CD14-positive monocyte (primary cell): ENCODE measurements at regions not wholly inside any gene's neighbourhood (a gene's known extent, or its start where the extent isn't known, plus 50 kb on each side); places are given as distances from the start of the nearest gene placed in this dataset.

Experiments used
- DNase-seq, 3 donors: peaks; one replicate each; pipeline ENCODE4 v3.0.0-alpha.2; 2011 to 2022
- H2AFZ ChIP-seq: 2 replicates; pipeline ENCODE4 v1.6.0; 2012; ENCODE audit warnings: mild to moderate bottlenecking, low read depth, low read length, inconsistent platforms; ENCODE audit not compliant: insufficient read depth, poor library complexity, severe bottlenecking
- H3K27ac ChIP-seq, 2 donors: 1 replicate in 1 of 2; 2 replicates in 1 of 2; pipeline ENCODE4 v1.5.1; 2012 to 2013; ENCODE audit warnings: low read length in 2 of 2, control low read depth in 1 of 2, inconsistent platforms in 1 of 2, low read depth in 1 of 2, mild to moderate bottlenecking in 1 of 2
- H3K27me3 ChIP-seq, 2 donors: one replicate each; pipeline versions ENCODE4 v1.6.0 to v1.6.1; 2011 to 2013; ENCODE audit warnings: low read length in 2 of 2; ENCODE audit not compliant: control insufficient read depth in 2 of 2, insufficient read depth in 2 of 2
- H3K36me3 ChIP-seq, 2 donors: replicated peaks in 1 of 2; 1 replicate in 1 of 2; 2 replicates in 1 of 2; pipeline versions ENCODE4 v1.5.1 to v1.6.1; 2012 to 2013; ENCODE audit warnings: low read length in 2 of 2, control low read depth in 1 of 2, inconsistent platforms in 1 of 2, mild to moderate bottlenecking in 1 of 2; ENCODE audit not compliant: insufficient read depth in 2 of 2, control insufficient read depth in 1 of 2
- H3K4me1 ChIP-seq, 2 donors: 1 replicate in 1 of 2; 2 replicates in 1 of 2; pipeline versions ENCODE4 v1.5.1 to v1.6.1; 2012 to 2013; ENCODE audit warnings: low read length in 2 of 2, control low read depth in 1 of 2, inconsistent platforms in 1 of 2, mild to moderate bottlenecking in 1 of 2, moderate library complexity in 1 of 2; ENCODE audit not compliant: insufficient read depth in 2 of 2, control insufficient read depth in 1 of 2
- H3K4me2 ChIP-seq: replicated peaks from 2 replicates; pipeline ENCODE3; 2012; ENCODE audit warnings: low read length, moderate library complexity, mild to moderate bottlenecking; ENCODE audit not compliant: poor library complexity, severe bottlenecking; ENCODE audit errors: extremely low read depth
- H3K4me3 ChIP-seq, 3 experiments: fragments of 200-600 bp in 1 of 3; sonication (generic) in 1 of 3; replicated peaks in 1 of 3; 1 replicate in 2 of 3; 2 replicates in 1 of 3; pipeline ENCODE4 v1.5.1; 2011 to 2013; ENCODE audit warnings: low read length in 3 of 3, mild to moderate bottlenecking in 3 of 3, control low read depth in 2 of 3, low read depth in 2 of 3, inconsistent platforms in 1 of 3, moderate library complexity in 1 of 3
- H3K79me2 ChIP-seq: 2 replicates; pipeline ENCODE4 v1.6.0; 2012; ENCODE audit warnings: mild to moderate bottlenecking, control low read depth, inconsistent platforms, low read length, moderate library complexity; ENCODE audit not compliant: insufficient read depth
- H3K9ac ChIP-seq: 2 replicates; pipeline ENCODE4 v1.6.0; 2017; ENCODE audit warnings: low read length, mild to moderate bottlenecking; ENCODE audit not compliant: insufficient read depth, poor library complexity, severe bottlenecking
- H3K9me3 ChIP-seq, 2 donors: replicated peaks in 1 of 2; 1 replicate in 1 of 2; 2 replicates in 1 of 2; pipeline versions ENCODE4 v1.5.1 to v1.6.1; 2012 to 2013; ENCODE audit warnings: low read length in 2 of 2, control low read depth in 1 of 2; ENCODE audit not compliant: control insufficient read depth in 1 of 2, insufficient read depth in 1 of 2
- H4K20me1 ChIP-seq: 2 replicates; pipeline ENCODE4 v1.6.0; 2012; ENCODE audit warnings: mild to moderate bottlenecking, low read length, control low read depth, moderate library complexity; ENCODE audit not compliant: insufficient read depth
- H3K27ac Mint-ChIP-seq, 7 donors: one replicate each; pipeline ENCODE4 v1.8.0; 2020; ENCODE audit warnings: mild to moderate bottlenecking in 7 of 7, mixed read lengths in 7 of 7, moderate library complexity in 6 of 7, inconsistent platforms in 2 of 7
- H3K27me3 Mint-ChIP-seq, 3 donors: one replicate each; pipeline ENCODE4 v1.8.0; 2021 to 2022; ENCODE audit warnings: low read depth in 3 of 3, mild to moderate bottlenecking in 3 of 3, mixed read lengths in 3 of 3, moderate library complexity in 3 of 3, inconsistent platforms in 1 of 3
- H3K36me3 Mint-ChIP-seq, 2 donors: one replicate each; pipeline ENCODE4 v1.8.0; 2020; ENCODE audit warnings: mixed read lengths in 2 of 2, inconsistent platforms in 1 of 2, mild to moderate bottlenecking in 1 of 2
- H3K4me1 Mint-ChIP-seq: one replicate; pipeline ENCODE4 v1.8.0; 2020; ENCODE audit warnings: mild to moderate bottlenecking, mixed read lengths
- H3K4me3 Mint-ChIP-seq, 2 donors: one replicate each; pipeline ENCODE4 v1.8.0; 2020; ENCODE audit warnings: mild to moderate bottlenecking in 2 of 2, mixed read lengths in 2 of 2, moderate library complexity in 1 of 2
- H3K9me3 Mint-ChIP-seq, 7 donors: one replicate each; pipeline ENCODE4 v1.8.0; 2020 to 2022; ENCODE audit warnings: mixed read lengths in 7 of 7, mild to moderate bottlenecking in 6 of 7, moderate library complexity in 6 of 7, inconsistent platforms in 2 of 7
- CTCF ChIP-seq: fragments of 200-600 bp; IDR thresholded peaks from one replicate; pipeline ENCODE4 v1.8.0; 2022; ENCODE audit warnings: antibody characterized with exemption, mild to moderate bottlenecking
- WGBS: methylation state at CpG from one replicate; pipeline ENCODE4 v1.1.5; 2013; ENCODE audit warnings: missing lambda C conversion rate; ENCODE audit not compliant: insufficient coverage; 5-methylcytosine and 5-hydroxymethylcytosine counted together
- intact Hi-C, 2 donors: fragments of 100-400 bp; cut with micrococcal nuclease; formaldehyde crosslinking; loops; one replicate each; pipeline versions ENCODE4 v1.15.0 to v1.15.1; 2023

GRCh38 chr13:68627379-68627778 is 1397.2 kb upstream of the PCDH9 start:
- Mint-ChIP-seq H3K36me3 (no peaks in the 10 kb centered on the region), H3K4me3 (no peak overlapping the region), H3K27me3 (no peaks in the 10 kb centered on the region), H3K27ac (no peak overlapping the region), H3K9me3 (peaks cover 0 to 7% (median 0%) of the 10 kb centered on the region in 7 donors), H3K4me1 (no peaks in the 10 kb centered on the region)
- H3K4me2 ChIP-seq: no peak overlapping the region
- H3K4me1 ChIP-seq: no peaks in the 10 kb centered on the region
- H3K9ac ChIP-seq: no peak overlapping the region
- no CpG with 5 or more reads among the region's 3 CpGs for WGBS
- intact Hi-C loops: no loop called here
- H3K27ac ChIP-seq: no peak overlapping the region
- no peaks in the 10 kb centered on the region for H4K20me1 ChIP-seq
- H3K79me2 ChIP-seq: no peaks in the 10 kb centered on the region
- no peak overlapping the region for H3K4me3 ChIP-seq
- no peak for DNase-seq
- no peak for TF ChIP-seq CTCF
- H3K9me3 ChIP-seq: peaks cover 0 to 8% of the 10 kb centered on the region in 2 donors
- no peaks in the 10 kb centered on the region for H3K27me3 ChIP-seq
- no peak overlapping the region for H2AFZ ChIP-seq
- H3K36me3 ChIP-seq: no peaks in the 10 kb centered on the region

GRCh38 chr13:68616600-68617222 is 1386.6 kb upstream of the PCDH9 start:
- Histone ChIP-seq H3K9me3 (peaks cover 18 to 21% of the 10 kb centered on the region in 2 donors), H3K36me3 (no peaks in the 10 kb centered on the region), H3K4me1 (no peaks in the 10 kb centered on the region), H3K4me2 (no peak overlapping the region), H4K20me1 (no peaks in the 10 kb centered on the region), H3K4me3 (no peak overlapping the region), H3K27ac (no peak overlapping the region), H3K9ac (no peak overlapping the region), H3K27me3 (no peaks in the 10 kb centered on the region), H3K79me2 (no peaks in the 10 kb centered on the region), H2AFZ (no peak overlapping the region)
- Mint-ChIP-seq H3K4me1 (no peaks in the 10 kb centered on the region), H3K4me3 (no peak overlapping the region), H3K36me3 (no peaks in the 10 kb centered on the region), H3K9me3 (peaks cover 3 to 13% (median 6%) of the 10 kb centered on the region in 7 donors), H3K27me3 (no peaks in the 10 kb centered on the region), H3K27ac (no peak overlapping the region)
- WGBS: 91% methylated on average over 7 of the region's 10 CpGs
- DNase-seq: no peak
- intact Hi-C loops: no loop called here
- TF ChIP-seq CTCF: no peak
